GM18858 (cell line): ENCODE measurements at regions not wholly inside any gene's neighbourhood (a gene's known extent, or its start where the extent isn't known, plus 50 kb on each side); places are given as distances from the start of the nearest gene placed in this dataset.
"Not testable (repeated sequence)": the region's sequence is repeated elsewhere in the genome, so short reads cannot be mapped to it uniquely, and the experiment has no call there.

Experiments used
- ATAC-seq: cut with Tn5 transposase; IDR thresholded peaks from one replicate; pipeline ENCODE4 v1.9.1; 2021; ENCODE audit not compliant: unreplicated experiment

DNA sequence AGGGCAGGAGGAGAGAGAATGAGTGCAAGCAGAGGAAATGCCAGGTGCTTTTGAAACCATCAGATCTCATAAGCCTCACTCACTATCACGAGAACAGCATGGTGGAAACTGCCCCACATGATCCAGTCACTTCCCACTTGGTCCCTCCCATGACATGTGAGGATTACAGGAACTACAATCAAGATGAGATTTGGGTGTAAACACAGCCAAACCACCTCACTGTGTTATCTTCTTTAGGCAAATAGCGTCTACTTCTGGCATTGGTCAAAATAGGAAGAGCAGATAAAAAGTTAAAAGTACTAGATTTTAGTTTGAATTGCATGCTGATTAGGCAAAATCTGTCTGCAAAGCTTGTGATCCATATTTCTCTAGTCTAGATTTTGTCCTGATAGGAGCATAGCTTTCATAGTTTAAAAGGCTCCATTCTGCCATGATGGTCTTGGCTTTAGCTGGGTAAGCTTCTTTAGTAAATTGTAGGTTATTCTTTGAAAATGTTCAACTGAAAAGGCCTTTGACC lies 267.5 kb downstream of the NKX6-1 start:
- ATAC-seq: no peak

GRCh38 chr4:84224522-84224921 lies 274.6 kb downstream of the NKX6-1 start:
- ATAC-seq: no peak

GRCh38 chr4:84221704-84222103 lies 277.4 kb downstream of the NKX6-1 start:
- peak; percentile 35 for ATAC-seq

DNA sequence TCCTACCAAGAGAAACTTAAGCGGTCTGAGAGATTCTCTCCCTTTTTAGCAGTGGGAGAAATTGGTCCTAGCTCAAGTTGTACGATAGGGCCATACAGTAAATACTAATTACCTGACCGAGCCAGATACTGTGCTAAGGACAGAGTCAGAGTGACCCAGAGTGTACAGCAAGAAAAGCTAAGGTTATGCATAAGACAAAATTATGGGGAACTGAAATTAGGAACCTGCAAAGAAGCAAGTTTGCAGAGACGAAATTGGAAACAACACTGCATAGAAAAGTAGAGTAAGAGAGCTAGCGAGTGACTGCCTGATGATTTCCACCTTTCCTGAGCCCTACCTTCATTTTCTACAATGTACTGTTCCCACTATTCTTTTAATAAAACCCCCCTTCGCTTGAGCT lies 278.1 kb downstream of the NKX6-1 start:
- peak; percentile 78 for ATAC-seq

DNA sequence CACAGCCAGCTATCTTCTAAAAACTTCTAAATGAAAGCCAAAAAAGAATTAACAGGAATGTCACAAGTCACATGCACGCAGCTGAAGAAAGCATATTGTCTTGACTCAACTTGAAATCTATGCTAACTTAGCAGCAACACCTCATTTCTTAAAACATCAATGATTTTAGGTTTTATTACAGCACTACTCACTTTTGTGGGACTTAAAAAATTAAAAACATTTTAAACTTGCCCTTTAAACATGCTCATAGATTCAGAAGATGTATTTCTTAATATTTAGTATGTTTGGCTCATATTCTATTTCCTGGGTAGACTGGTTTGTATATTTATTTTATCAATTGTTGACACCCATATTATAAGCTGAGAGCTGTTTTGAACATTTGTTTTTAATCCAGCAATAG lies 279.4 kb downstream of the NKX6-1 start:
- no peak for ATAC-seq

DNA sequence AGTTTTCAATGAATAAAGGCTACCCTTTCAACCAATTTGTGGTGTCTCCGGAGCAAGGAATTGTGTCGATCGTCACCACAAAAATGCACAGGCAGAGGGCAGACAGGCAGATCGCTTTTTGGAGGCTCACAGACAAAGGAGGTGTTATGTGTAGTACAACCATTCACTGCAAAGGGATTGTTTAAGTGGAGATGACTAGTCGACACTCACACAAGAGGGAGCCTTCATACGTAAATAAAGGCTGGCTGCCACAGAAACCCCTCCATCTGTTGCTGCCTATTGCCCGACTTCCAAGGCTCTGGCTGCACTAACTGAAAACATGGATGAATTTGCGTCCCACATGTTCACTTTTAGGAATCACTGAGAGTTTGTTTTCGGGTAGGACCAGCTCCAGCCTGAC lies 281.1 kb downstream of the NKX6-1 start:
- ATAC-seq: no peak

DNA sequence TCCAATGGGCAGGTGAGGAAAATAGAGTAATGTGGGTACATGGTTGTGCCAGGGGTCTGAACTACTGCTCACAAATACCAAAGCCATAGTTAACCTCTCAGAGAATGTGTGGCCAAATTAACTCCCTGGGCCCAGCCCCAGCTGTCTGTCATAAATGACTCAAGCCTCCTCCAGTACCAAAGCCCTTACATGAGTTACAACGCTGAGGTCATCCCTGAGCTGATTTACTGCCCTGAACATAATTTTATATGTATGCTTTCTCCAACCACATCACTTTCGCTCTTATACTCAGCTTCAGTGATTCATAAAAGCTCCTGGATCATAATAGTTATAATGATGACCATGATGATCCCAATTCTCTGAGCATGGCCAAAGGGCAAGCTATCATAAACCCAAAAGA lies 283.9 kb downstream of the NKX6-1 start:
- no peak for ATAC-seq

GRCh38 chr4:84206226-84206625 lies 292.9 kb downstream of the NKX6-1 start:
- not testable (repeated sequence) for ATAC-seq

- no peak for ATAC-seq
Measured at GRCh38 chr4:84189144-84189543, 309.9 kb downstream of the NKX6-1 start.

GRCh38 chr4:84179409-84179808 lies 319.7 kb downstream of the NKX6-1 start:
- ATAC-seq: no peak

DNA sequence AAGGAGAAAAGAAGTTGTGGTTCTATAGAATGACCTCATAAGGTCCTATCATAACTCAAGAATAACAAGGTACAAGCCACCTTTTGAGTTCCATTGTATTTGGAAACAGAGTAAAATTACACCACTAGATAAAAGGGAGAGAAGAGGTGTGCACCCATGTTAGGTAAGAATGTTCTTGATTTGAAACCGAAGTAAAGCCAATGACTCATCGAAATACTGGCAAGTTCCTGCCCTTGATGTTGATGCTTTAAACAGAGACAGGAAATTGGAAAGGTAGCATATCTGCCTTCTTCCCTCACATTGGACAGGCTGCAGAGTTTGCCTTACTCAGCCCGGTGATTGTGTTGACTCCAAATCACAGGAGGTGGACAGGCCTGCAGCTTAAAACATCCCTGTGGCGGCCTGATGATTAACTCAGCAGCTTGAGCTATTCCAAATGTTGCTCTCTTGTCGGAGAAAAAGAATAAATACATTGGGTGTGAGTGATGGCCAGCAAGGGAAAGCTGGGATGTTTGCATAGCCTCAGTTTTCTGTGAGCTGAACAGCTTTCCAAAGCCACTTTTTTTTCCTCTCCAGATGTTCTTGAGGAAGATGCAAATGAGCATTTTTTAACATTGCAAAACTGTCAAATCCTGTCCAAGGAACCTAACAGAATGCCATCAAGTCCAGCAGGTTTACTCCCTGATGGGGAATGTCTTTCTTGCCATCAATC lies 321.1 kb downstream of the NKX6-1 start:
- no peak for ATAC-seq

GRCh38 chr4:84176016-84176415 lies 323.1 kb downstream of the NKX6-1 start:
- ATAC-seq: no peak

- ATAC-seq: no peak
Measured at GRCh38 chr4:84171871-84172270, 327.2 kb downstream of the NKX6-1 start.

DNA sequence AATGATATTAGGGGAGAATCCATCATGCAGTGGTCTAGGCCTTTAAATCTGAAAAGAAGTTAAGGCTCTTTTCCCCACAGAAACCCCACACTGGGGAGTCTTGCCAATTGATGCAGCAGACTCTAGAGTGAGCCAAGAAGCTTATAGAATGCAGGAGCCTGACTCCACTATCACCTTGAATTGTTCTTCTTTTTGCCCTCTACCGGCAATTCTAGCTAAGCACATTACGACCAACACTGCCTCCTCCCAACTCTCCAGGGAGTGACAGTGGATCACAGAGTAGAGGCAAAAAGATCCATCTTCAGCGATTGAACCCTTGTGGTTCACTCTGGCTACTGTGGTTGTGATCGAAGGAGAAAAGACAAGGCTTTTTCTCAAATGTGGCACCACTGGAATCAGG lies 331.5 kb downstream of the NKX6-1 start:
- ATAC-seq: no peak

DNA sequence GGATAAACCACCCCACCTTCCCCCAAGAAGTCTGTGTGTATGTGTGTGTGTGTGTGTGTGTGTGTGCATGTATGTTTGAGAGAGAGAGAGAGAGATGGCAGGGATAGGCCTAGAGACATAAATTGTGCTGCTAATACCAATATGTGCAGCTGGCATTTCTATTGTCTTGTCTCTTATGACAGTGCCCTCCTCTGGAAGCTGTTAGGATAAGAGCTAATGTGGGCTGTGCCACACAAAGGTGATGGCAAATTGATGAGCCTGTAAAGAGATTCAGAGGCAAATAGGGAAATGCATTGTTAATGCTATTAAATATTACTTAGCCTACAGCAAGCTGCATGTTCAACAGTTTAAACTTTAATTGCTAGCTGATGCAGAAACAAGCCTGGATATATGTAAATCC lies 332.0 kb downstream of the NKX6-1 start:
- no peak for ATAC-seq

DNA sequence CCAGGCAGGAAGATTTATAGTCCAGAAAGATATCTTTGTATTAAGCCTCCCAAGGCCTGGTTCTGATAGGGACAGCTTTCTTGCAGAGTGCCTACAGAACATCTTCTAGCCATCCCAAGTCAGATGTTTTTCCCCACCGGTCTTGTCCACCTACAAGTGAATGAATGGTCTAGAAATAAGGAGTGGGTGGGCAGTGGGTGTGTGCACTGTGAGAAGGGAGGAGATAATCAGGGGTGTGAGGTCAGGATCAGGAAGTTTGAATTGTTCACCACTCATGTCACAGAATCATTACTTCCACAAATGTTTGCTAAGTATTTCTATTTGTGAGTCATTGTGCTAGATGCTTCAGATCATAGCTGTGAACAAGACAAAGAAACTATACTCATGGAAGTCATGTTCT lies 332.6 kb downstream of the NKX6-1 start:
- ATAC-seq: no peak

DNA sequence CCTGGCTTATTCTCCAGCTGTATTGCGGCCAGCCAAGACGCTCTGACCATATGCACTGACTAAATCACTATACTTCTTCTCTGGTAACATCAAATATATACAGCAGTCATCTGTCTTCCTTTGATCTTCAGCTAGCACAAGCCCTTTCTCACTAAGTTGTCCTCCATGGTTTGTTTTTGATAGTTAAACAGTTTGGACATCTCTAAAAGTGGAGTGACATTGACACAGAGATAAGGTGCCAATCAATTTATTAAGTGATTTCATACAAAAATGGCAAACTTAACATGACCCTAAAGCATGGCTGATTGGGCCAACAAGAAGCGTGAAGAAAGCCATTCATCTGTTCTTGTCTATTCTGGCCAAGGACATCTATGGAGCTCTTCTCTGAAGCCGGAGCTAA lies 334.9 kb downstream of the NKX6-1 start:
- ATAC-seq: no peak

DNA sequence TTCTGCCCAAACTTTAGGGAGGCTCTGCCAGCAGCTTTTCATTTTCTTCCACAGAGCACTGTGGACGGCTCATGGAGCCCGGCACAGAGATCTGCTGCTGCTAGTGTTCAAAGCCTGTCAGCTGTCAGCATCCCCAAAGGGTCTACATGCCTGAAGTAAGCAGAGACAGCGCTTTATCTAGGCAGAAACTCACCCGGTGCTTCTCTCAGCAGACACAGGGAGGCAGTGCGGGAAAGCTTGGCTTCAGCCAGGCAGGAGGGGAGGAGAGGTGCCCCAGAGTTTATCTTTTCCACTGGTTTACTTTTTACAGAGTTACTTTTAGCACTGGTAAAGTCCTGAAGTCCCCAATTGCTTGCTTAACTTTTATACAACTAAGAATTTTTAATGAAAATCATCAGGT lies 339.3 kb downstream of the NKX6-1 start:
- ATAC-seq: no peak

- no peak for ATAC-seq
Measured at GRCh38 chr4:84158670-84159069, 340.4 kb downstream of the NKX6-1 start.

- no peak for ATAC-seq
Measured at GRCh38 chr4:84151574-84151973, 347.5 kb downstream of the NKX6-1 start.

- no peak for ATAC-seq
Measured at GRCh38 chr4:84150177-84150576, 348.9 kb downstream of the NKX6-1 start.

DNA sequence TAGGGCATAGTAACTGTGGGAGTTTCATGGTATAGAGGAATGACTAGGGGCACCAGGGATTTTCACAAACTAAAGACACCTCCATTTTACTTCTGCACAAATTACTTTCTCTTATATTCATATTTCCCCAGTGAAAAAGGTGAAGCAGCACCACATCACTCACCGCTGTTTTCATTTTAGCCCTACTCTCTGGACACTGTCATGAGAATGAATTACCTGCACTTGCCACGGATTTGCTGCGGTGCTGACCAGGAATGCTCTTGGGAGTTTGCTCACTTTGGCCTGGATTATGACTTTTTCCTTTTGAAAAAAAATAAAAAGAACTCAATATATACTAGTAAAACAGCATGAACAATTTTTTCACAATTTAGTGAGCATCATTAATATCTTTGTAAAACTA lies 351.3 kb downstream of the NKX6-1 start:
- no peak for ATAC-seq

DNA sequence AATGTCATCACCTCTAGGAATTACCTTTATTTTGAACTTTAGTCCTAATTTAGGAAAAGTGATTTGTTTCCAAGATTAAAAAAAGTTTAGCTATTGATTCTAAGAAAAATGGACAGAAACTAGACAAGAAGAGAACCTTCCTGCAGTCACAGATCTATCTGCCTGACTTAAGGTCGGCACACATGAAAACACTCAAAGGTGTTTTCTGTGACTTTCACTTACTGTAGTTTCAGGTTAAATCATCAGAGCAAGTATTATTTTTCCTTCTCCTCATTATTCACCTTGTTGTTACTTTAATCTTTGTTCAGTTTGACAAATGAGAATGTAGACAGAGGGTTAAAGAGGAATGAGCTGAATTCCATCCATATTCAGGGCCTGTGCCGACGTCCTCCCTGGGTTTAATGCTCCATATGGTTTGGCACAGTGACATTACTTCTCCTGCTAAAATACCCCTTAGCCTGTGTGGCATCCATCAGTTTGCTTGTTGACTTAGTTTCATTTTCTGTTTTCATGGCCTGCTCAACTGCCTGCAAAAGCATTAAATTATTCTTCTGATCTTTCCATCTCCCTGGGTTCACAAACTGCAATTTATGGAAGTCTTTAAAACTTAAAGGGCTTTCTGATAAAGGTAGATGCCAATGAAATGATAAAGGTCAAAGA lies 352.7 kb downstream of the NKX6-1 start:
- ATAC-seq: peak; percentile 76
